ENCODE measurements at regions not wholly inside any gene's neighbourhood (a gene's known extent, or its start where the extent isn't known, plus 50 kb on each side); places are given as distances from the start of the nearest gene placed in this dataset.

DNA sequence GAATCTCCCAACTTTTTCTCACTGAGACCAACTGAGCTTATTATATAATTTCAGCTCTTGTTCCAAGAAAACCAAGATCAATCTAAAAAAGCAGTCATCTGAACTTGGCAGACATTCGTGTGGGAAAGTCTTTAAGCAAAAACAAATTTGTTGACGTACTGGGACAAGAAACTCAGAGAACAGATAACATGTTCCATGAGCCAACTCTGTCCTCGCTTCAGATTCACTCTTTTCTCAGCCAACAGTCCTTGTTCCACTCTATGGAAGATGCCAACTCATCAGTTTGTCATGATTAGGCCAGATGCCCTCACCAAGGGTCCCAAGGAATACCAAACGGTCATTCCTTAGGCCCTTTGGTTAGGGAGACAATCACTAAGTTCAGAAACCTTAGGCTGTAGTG is 224.2 kb upstream of the CTAGE1 start:
- Histone ChIP-seq H3K79me1 (ENCODE audit: low read length) (no peaks in the 10 kb centered on the region), H2AFZ (ENCODE audit: insufficient read depth, low read length, poor library complexity) (no peak overlapping the region), H3K36me3 (ENCODE audit: control insufficient read depth in 1 of 2, insufficient read depth in 2 of 2, low read length in 2 of 2) (no peaks in the 10 kb centered on the region), H4K91ac (ENCODE audit: low read depth, low read length) (no peak overlapping the region), H3K9me3 (ENCODE audit: insufficient read depth, low read depth, low read length) (peaks cover 1% of the 10 kb centered on the region), H4K8ac (ENCODE audit: low read depth, low read length) (no peak overlapping the region), H4K12ac (ENCODE audit: low read depth, low read length) (no peak overlapping the region), H3K4me3 (ENCODE audit: low read depth, low read length) (no peak overlapping the region), H3K14ac (ENCODE audit: low read length) (no peak overlapping the region), H2BK5ac (ENCODE audit: low read depth, low read length, poor library complexity) (no peak overlapping the region), H3K23ac (ENCODE audit: low read length) (no peak overlapping the region), H3K9ac (ENCODE audit: low read length) (no peak overlapping the region), H3K79me2 (ENCODE audit: control insufficient read depth, insufficient read depth, low read length, poor library complexity) (no peaks in the 10 kb centered on the region), H2BK120ac (ENCODE audit: insufficient read depth, low read length, poor library complexity) (no peak overlapping the region), H3K4me1 (ENCODE audit: control insufficient read depth in 1 of 2, insufficient read depth in 2 of 2, low read length in 2 of 2) (no peaks in the 10 kb centered on the region), H3K18ac (ENCODE audit: low read length) (no peak overlapping the region), H3K27ac (ENCODE audit: low read depth, low read length) (no peak overlapping the region), H2BK12ac (ENCODE audit: low read length) (no peak overlapping the region), H3K27me3 (ENCODE audit: insufficient read depth, low read length) (no peaks in the 10 kb centered on the region), H3K4me2 (ENCODE audit: low read length) (no peak overlapping the region), H3K4ac (ENCODE audit: low read depth, low read length) (no peak overlapping the region), H2AK5ac (ENCODE audit: low read length) (no peak overlapping the region)
- DNase-seq: no peak
- no CpG with 5 or more reads among the region's 4 CpGs for whole genome bisulfite sequencing (ENCODE audit: extremely low coverage, insufficient coverage, insufficient read length)

DNA sequence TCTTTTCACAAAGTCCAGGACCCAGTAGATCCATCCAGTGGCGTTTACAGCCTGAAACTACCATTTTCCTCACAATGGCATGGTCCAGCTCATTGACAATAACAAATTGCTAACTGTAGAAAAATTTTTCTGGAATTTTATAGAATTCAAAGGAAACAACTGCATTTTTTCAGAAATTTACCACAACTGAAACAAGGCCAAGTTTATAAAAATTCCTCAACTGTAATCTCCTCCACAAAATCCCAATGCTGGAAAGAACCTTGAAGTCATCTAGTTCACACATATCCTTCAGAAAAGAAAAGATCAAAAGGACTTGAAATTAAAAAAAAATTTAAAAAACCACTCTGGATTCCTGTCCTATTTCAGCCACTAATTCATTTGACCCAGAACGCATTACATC is 226.0 kb upstream of the CTAGE1 start:
- Histone ChIP-seq H3K4me3 (ENCODE audit: low read depth, low read length) (no peak overlapping the region), H2BK5ac (ENCODE audit: low read depth, low read length, poor library complexity) (no peak overlapping the region), H2BK12ac (ENCODE audit: low read length) (no peak overlapping the region), H3K4me2 (ENCODE audit: low read length) (no peak overlapping the region), H3K4me1 (ENCODE audit: control insufficient read depth in 1 of 2, insufficient read depth in 2 of 2, low read length in 2 of 2) (no peaks in the 10 kb centered on the region), H2AFZ (ENCODE audit: insufficient read depth, low read length, poor library complexity) (no peak overlapping the region), H3K9me3 (ENCODE audit: insufficient read depth, low read depth, low read length) (peaks cover 1% of the 10 kb centered on the region), H2BK120ac (ENCODE audit: insufficient read depth, low read length, poor library complexity) (no peak overlapping the region), H3K18ac (ENCODE audit: low read length) (no peak overlapping the region), H3K79me1 (ENCODE audit: low read length) (no peaks in the 10 kb centered on the region), H2AK5ac (ENCODE audit: low read length) (no peak overlapping the region), H4K12ac (ENCODE audit: low read depth, low read length) (no peak overlapping the region), H4K8ac (ENCODE audit: low read depth, low read length) (no peak overlapping the region), H3K14ac (ENCODE audit: low read length) (no peak overlapping the region), H3K27ac (ENCODE audit: low read depth, low read length) (no peak overlapping the region), H3K4ac (ENCODE audit: low read depth, low read length) (no peak overlapping the region), H3K23ac (ENCODE audit: low read length) (no peak overlapping the region), H3K27me3 (ENCODE audit: insufficient read depth, low read length) (no peaks in the 10 kb centered on the region), H3K36me3 (ENCODE audit: control insufficient read depth in 1 of 2, insufficient read depth in 2 of 2, low read length in 2 of 2) (no peaks in the 10 kb centered on the region), H3K9ac (ENCODE audit: low read length) (no peak overlapping the region), H3K79me2 (ENCODE audit: control insufficient read depth, insufficient read depth, low read length, poor library complexity) (no peaks in the 10 kb centered on the region), H4K91ac (ENCODE audit: low read depth, low read length) (no peak overlapping the region)
- no CpG with 5 or more reads among the region's 2 CpGs for WGBS (ENCODE audit: extremely low coverage, insufficient coverage, insufficient read length)
- no peak for DNase-seq

DNA sequence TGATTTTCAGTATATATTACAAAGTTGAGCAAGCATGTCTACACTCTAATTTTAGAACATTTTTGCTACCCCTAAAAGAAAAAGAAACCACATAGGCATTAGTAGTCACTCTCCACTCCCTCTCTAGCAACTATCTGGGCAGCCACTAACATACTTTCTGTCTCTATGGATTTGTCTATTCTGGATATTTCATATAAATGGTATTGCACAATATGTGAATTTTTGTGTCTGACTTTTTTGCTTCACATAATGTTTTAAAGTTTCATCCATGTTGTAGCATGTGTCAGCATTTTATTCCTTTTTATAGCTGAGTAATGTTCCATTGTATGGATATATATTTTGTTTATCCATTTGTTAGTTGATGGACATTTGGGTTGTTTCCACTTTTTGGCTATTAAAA is 232.5 kb upstream of the CTAGE1 start:
- Histone ChIP-seq H2BK120ac (ENCODE audit: insufficient read depth, low read length, poor library complexity) (no peak overlapping the region), H3K23ac (ENCODE audit: low read length) (no peak overlapping the region), H3K79me2 (ENCODE audit: control insufficient read depth, insufficient read depth, low read length, poor library complexity) (no peaks in the 10 kb centered on the region), H4K12ac (ENCODE audit: low read depth, low read length) (no peak overlapping the region), H4K8ac (ENCODE audit: low read depth, low read length) (no peak overlapping the region), H3K27me3 (ENCODE audit: insufficient read depth, low read length) (no peaks in the 10 kb centered on the region), H3K79me1 (ENCODE audit: low read length) (no peaks in the 10 kb centered on the region), H3K9ac (ENCODE audit: low read length) (no peak overlapping the region), H3K4me3 (ENCODE audit: low read depth, low read length) (no peak overlapping the region), H2BK12ac (ENCODE audit: low read length) (no peak overlapping the region), H3K9me3 (ENCODE audit: insufficient read depth, low read depth, low read length) (no peaks in the 10 kb centered on the region), H3K27ac (ENCODE audit: low read depth, low read length) (no peak overlapping the region), H2AK5ac (ENCODE audit: low read length) (no peak overlapping the region), H3K4me1 (ENCODE audit: control insufficient read depth in 1 of 2, insufficient read depth in 2 of 2, low read length in 2 of 2) (no peaks in the 10 kb centered on the region), H3K36me3 (ENCODE audit: control insufficient read depth in 1 of 2, insufficient read depth in 2 of 2, low read length in 2 of 2) (no peaks in the 10 kb centered on the region), H3K4me2 (ENCODE audit: low read length) (no peak overlapping the region), H3K4ac (ENCODE audit: low read depth, low read length) (no peak overlapping the region), H2BK5ac (ENCODE audit: low read depth, low read length, poor library complexity) (no peak overlapping the region), H2AFZ (ENCODE audit: insufficient read depth, low read length, poor library complexity) (no peak overlapping the region), H3K18ac (ENCODE audit: low read length) (no peak overlapping the region), H3K14ac (ENCODE audit: low read length) (no peak overlapping the region), H4K91ac (ENCODE audit: low read depth, low read length) (no peak overlapping the region)
- DNase-seq: no peak

DNA sequence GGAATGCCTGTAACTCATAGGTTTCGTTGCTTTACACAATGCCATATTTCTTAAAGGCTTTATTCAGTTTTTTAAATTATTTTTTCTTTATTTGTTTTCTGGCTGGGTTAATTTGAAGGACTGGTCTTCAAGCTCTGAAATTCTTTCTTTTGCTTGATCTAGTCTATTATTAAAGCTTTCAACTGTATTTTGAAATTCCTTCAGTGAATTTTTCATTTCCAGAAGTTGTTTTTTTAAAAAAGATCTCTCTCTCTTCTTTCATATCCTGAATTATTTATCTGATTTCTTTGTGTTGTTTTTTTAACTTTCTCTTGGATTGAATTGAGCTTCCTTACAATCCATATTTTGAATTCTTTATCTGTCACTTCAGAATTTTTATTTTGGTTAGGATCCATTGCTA is 239.9 kb upstream of the CTAGE1 start:
- Histone ChIP-seq H3K27ac (ENCODE audit: low read depth, low read length) (no peak overlapping the region), H3K23ac (ENCODE audit: low read length) (no peak overlapping the region)

DNA sequence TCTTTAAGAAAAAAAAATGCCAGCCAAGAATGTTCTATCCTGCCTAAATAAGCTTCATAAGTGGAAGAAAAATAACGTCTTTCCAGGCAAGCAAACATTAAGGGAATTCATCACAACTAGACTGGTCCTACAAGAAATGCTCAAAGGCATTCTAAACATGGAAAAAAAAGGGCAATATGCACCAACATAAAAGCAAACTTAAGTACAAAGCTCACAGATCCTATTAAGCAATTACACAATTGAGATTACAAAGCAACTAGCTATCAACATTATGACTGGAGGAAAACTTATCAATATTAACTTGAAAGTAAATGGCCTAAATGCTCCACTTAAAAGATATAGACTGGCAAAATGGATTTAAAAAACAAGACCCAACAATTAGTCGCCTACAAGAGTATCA is 240.6 kb upstream of the CTAGE1 start:
- H3K9ac ChIP-seq (ENCODE audit: low read length): no peak overlapping the region
- H4K8ac ChIP-seq (ENCODE audit: low read depth, low read length): no peak overlapping the region
- no peak overlapping the region for H3K23ac ChIP-seq (ENCODE audit: low read length)
- no peak overlapping the region for H3K14ac ChIP-seq (ENCODE audit: low read length)
- no peaks in the 10 kb centered on the region for H3K4me1 ChIP-seq (ENCODE audit: control insufficient read depth in 1 of 2, insufficient read depth in 2 of 2, low read length in 2 of 2)
- no peak overlapping the region for H3K18ac ChIP-seq (ENCODE audit: low read length)
- H3K4ac ChIP-seq (ENCODE audit: low read depth, low read length): no peak overlapping the region
- H2AFZ ChIP-seq (ENCODE audit: insufficient read depth, low read length, poor library complexity): no peak overlapping the region
- no peak overlapping the region for H2BK12ac ChIP-seq (ENCODE audit: low read length)
- H4K91ac ChIP-seq (ENCODE audit: low read depth, low read length): no peak overlapping the region
- H3K27me3 ChIP-seq (ENCODE audit: insufficient read depth, low read length): no peaks in the 10 kb centered on the region
- H4K12ac ChIP-seq (ENCODE audit: low read depth, low read length): no peak overlapping the region
- H3K4me2 ChIP-seq (ENCODE audit: low read length): no peak overlapping the region
- H3K9me3 ChIP-seq (ENCODE audit: insufficient read depth, low read depth, low read length): no peaks in the 10 kb centered on the region
- no peak overlapping the region for H2BK120ac ChIP-seq (ENCODE audit: insufficient read depth, low read length, poor library complexity)
- no peak overlapping the region for H2AK5ac ChIP-seq (ENCODE audit: low read length)
- no peaks in the 10 kb centered on the region for H3K79me2 ChIP-seq (ENCODE audit: control insufficient read depth, insufficient read depth, low read length, poor library complexity)
- no peak overlapping the region for H3K27ac ChIP-seq (ENCODE audit: low read depth, low read length)
- H2BK5ac ChIP-seq (ENCODE audit: low read depth, low read length, poor library complexity): no peak overlapping the region
- H3K4me3 ChIP-seq (ENCODE audit: low read depth, low read length): no peak overlapping the region
- no peaks in the 10 kb centered on the region for H3K79me1 ChIP-seq (ENCODE audit: low read length)
- DNase-seq: no peak
- WGBS (ENCODE audit: extremely low coverage, insufficient coverage, insufficient read length): no CpG with 5 or more reads among the region's 2 CpGs
- no peaks in the 10 kb centered on the region for H3K36me3 ChIP-seq (ENCODE audit: control insufficient read depth in 1 of 2, insufficient read depth in 2 of 2, low read length in 2 of 2)

More for the DNA sequence above, 239.9 kb upstream of the CTAGE1 start:
- no peak overlapping the region for H4K12ac ChIP-seq (ENCODE audit: low read depth, low read length)
- H3K9ac ChIP-seq (ENCODE audit: low read length): no peak overlapping the region
- no peaks in the 10 kb centered on the region for H3K4me1 ChIP-seq (ENCODE audit: control insufficient read depth in 1 of 2, insufficient read depth in 2 of 2, low read length in 2 of 2)
- H4K8ac ChIP-seq (ENCODE audit: low read depth, low read length): no peak overlapping the region
- H3K4ac ChIP-seq (ENCODE audit: low read depth, low read length): no peak overlapping the region
- H3K79me2 ChIP-seq (ENCODE audit: control insufficient read depth, insufficient read depth, low read length, poor library complexity): no peaks in the 10 kb centered on the region
- H2AK5ac ChIP-seq (ENCODE audit: low read length): no peak overlapping the region
- H3K9me3 ChIP-seq (ENCODE audit: insufficient read depth, low read depth, low read length): no peaks in the 10 kb centered on the region
- no peak overlapping the region for H2AFZ ChIP-seq (ENCODE audit: insufficient read depth, low read length, poor library complexity)
- H2BK12ac ChIP-seq (ENCODE audit: low read length): no peak overlapping the region
- H3K27me3 ChIP-seq (ENCODE audit: insufficient read depth, low read length): no peaks in the 10 kb centered on the region
- H3K14ac ChIP-seq (ENCODE audit: low read length): no peak overlapping the region
- WGBS (ENCODE audit: extremely low coverage, insufficient coverage, insufficient read length): no CpG with 5 or more reads among the region's 1 CpG
- no peak overlapping the region for H3K4me2 ChIP-seq (ENCODE audit: low read length)
- no peak overlapping the region for H3K18ac ChIP-seq (ENCODE audit: low read length)
- no peak overlapping the region for H2BK120ac ChIP-seq (ENCODE audit: insufficient read depth, low read length, poor library complexity)
- no peak overlapping the region for H3K4me3 ChIP-seq (ENCODE audit: low read depth, low read length)
- no peak for DNase-seq
- H4K91ac ChIP-seq (ENCODE audit: low read depth, low read length): no peak overlapping the region
- H2BK5ac ChIP-seq (ENCODE audit: low read depth, low read length, poor library complexity): no peak overlapping the region
- H3K79me1 ChIP-seq (ENCODE audit: low read length): no peaks in the 10 kb centered on the region
- H3K36me3 ChIP-seq (ENCODE audit: control insufficient read depth in 1 of 2, insufficient read depth in 2 of 2, low read length in 2 of 2): no peaks in the 10 kb centered on the region

All from trophoblast cell (in vitro differentiated cells and primary cell).